NCI-H146 treated with DMSO at 0.1 percent for 48 hours (cell line): ENCODE measurements at regions not wholly inside any gene's neighbourhood (a gene's known extent, or its start where the extent isn't known, plus 50 kb on each side); places are given as distances from the start of the nearest gene placed in this dataset.
"Not testable (repeated sequence)": the region's sequence is repeated elsewhere in the genome, so short reads cannot be mapped to it uniquely, and the experiment has no call there.

ENCODE experiments used
- DNase-seq: peaks from one replicate; lab custom pipeline; 2025; ENCODE audit not compliant: unreplicated experiment; lab: John Stamatoyannopoulos, UW

- DNase-seq = no peak
Measured at GRCh38 chr15:81828135-81828534, 217.7 kb downstream of the MEX3B start.

GRCh38 chr15:81825136-81825535 is 220.7 kb downstream of the MEX3B start:
- peak; percentile 49 for DNase-seq

GRCh38 chr15:81822587-81822986 is 223.2 kb downstream of the MEX3B start:
- DNase-seq = not testable (repeated sequence)

- DNase-seq = no peak
Measured at GRCh38 chr15:81819924-81820635, 225.7 kb downstream of the MEX3B start.

- no peak for DNase-seq
Measured at GRCh38 chr15:81814882-81815455, 230.8 kb downstream of the MEX3B start.

GRCh38 chr15:81813215-81813614 is 232.6 kb downstream of the MEX3B start:
- peak; percentile 30 for DNase-seq

- no peak for DNase-seq
Measured at GRCh38 chr15:81812456-81812855, 233.4 kb downstream of the MEX3B start.

- no peak for DNase-seq
Measured at GRCh38 chr15:81811736-81812135, 234.1 kb downstream of the MEX3B start.

GRCh38 chr15:81809543-81809942 is 236.3 kb downstream of the MEX3B start:
- DNase-seq = peak; percentile 65

GRCh38 chr15:81807806-81808205 is 238.0 kb downstream of the MEX3B start:
- no peak for DNase-seq

GRCh38 chr15:81807186-81807585 is 238.6 kb downstream of the MEX3B start:
- no peak for DNase-seq

GRCh38 chr15:81795899-81796298 is 249.9 kb downstream of the MEX3B start:
- no peak for DNase-seq

- no peak for DNase-seq
Measured at GRCh38 chr15:81792646-81793045, 253.2 kb downstream of the MEX3B start.

- not testable (repeated sequence) for DNase-seq
Measured at GRCh38 chr15:81791322-81791721, 254.5 kb downstream of the MEX3B start.

GRCh38 chr15:81789403-81789802 is 256.4 kb downstream of the MEX3B start:
- no peak for DNase-seq

GRCh38 chr15:81786776-81787175 is 259.0 kb downstream of the MEX3B start:
- no peak for DNase-seq

GRCh38 chr15:81785679-81786078 is 260.1 kb downstream of the MEX3B start:
- no peak for DNase-seq

GRCh38 chr15:81785181-81785580 is 260.6 kb downstream of the MEX3B start:
- DNase-seq = no peak

GRCh38 chr15:81784751-81785150 is 261.1 kb downstream of the MEX3B start:
- no peak for DNase-seq

GRCh38 chr15:81783586-81783985 is 262.2 kb downstream of the MEX3B start:
- DNase-seq = no peak

GRCh38 chr15:81783076-81783475 is 262.7 kb downstream of the MEX3B start:
- DNase-seq = no peak

- no peak for DNase-seq
Measured at GRCh38 chr15:81781395-81781794, 264.4 kb downstream of the MEX3B start.

- no peak for DNase-seq
Measured at GRCh38 chr15:81780966-81781365, 264.9 kb downstream of the MEX3B start.
